ENCODE measurements at regions not wholly inside any gene's neighbourhood (a gene's known extent, or its start where the extent isn't known, plus 50 kb on each side); places are given as distances from the start of the nearest gene placed in this dataset.

DNA sequence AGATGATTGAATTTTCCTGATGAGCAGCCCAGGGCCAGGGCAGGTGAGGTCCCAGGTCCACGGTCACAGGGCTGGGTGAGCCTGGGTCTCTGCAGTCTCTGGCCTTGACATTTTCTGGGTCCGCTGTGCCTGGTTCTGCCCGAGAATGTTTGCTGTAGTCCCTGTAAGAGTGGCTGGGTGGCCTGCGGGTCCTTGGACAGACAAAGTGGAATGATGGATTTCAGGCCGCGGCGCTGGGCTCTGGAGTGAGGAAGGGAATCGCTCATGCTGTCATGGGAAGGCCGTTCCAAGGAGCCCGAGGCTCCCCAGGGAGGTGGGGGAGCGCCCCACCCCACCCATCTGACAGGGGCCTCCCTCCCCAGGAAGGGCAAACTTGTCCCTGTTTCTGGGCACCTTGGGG, 153.5 kb upstream of the CIBAR2 start:
- H3K9me3 ChIP-seq (ENCODE audit: low read depth, low read length): no peaks in the 10 kb centered on the region
- H3K9ac ChIP-seq (ENCODE audit: insufficient read length): no peak overlapping the region
- no peak for DNase-seq (ENCODE audit: low read depth, low spot score)
- H3K27ac ChIP-seq: no peak overlapping the region
- no peaks in the 10 kb centered on the region for H3K36me3 ChIP-seq (ENCODE audit: insufficient read depth, low read length)
- no peak for TF ChIP-seq EZH2 (IDR thresholded peaks at IDR 0.05)
- no peak for TF ChIP-seq POLR2AphosphoS5 (IDR thresholded peaks at IDR 0.05; ENCODE audit: borderline replicate concordance, low read depth, low read length)
- TF ChIP-seq FOXP2 (optimal IDR thresholded peaks at IDR 0.05; ENCODE audit: control extremely low read depth, extremely low read length, insufficient read depth): no peak
- no peak overlapping the region for H3K4me3 ChIP-seq

- H3K9me3 ChIP-seq (ENCODE audit: low read depth, low read length): no peaks in the 10 kb centered on the region
- H3K27ac ChIP-seq: no peak overlapping the region
- no peaks in the 10 kb centered on the region for H3K36me3 ChIP-seq (ENCODE audit: insufficient read depth, low read length)
- no peak for TF ChIP-seq POLR2AphosphoS5 (IDR thresholded peaks at IDR 0.05; ENCODE audit: borderline replicate concordance, low read depth, low read length)
- no peak for TF ChIP-seq EZH2 (IDR thresholded peaks at IDR 0.05)
- TF ChIP-seq FOXP2 (optimal IDR thresholded peaks at IDR 0.05; ENCODE audit: control extremely low read depth, extremely low read length, insufficient read depth): no peak
- DNase-seq (ENCODE audit: low read depth, low spot score): no peak
- no peak overlapping the region for H3K4me3 ChIP-seq
- H3K9ac ChIP-seq (ENCODE audit: insufficient read length): no peak overlapping the region
These were observed 154.6 kb upstream of the CIBAR2 start for GRCh38 chr16:85266857-85267256.

GRCh38 chr16:85267414-85267945, 155.2 kb upstream of the CIBAR2 start:
- no peak overlapping the region for H3K9ac ChIP-seq (ENCODE audit: insufficient read length)
- H3K36me3 ChIP-seq (ENCODE audit: insufficient read depth, low read length): no peaks in the 10 kb centered on the region
- no peak overlapping the region for H3K4me3 ChIP-seq
- no peak for DNase-seq (ENCODE audit: low read depth, low spot score)
- TF ChIP-seq POLR2AphosphoS5 (IDR thresholded peaks at IDR 0.05; ENCODE audit: borderline replicate concordance, low read depth, low read length) (no peak), EZH2 (IDR thresholded peaks at IDR 0.05) (no peak), FOXP2 (optimal IDR thresholded peaks at IDR 0.05; ENCODE audit: control extremely low read depth, extremely low read length, insufficient read depth) (no peak)
- no peak overlapping the region for H3K27ac ChIP-seq
- H3K9me3 ChIP-seq (ENCODE audit: low read depth, low read length): no peaks in the 10 kb centered on the region

DNA sequence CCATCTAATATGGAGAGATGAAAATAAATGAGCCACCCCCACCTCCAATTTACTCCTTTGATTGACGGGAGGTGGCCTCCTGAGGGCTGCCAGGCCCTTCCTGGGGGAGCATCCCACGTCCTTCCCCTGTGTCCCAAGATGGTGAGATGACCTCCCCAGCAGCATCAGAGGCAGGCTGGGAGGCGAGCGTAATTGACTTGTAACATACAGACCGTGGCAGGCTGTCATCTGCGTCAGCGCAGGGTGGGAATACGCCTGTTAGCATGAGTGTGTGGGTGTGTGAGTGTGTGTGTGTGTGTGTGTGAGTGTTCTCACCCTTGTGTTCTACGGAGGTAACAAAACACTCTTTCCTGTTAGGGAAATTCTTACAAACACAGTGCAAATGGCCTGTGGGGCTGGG, 156.9 kb upstream of the CIBAR2 start:
- no peak overlapping the region for H3K27ac ChIP-seq
- no peak overlapping the region for H3K4me3 ChIP-seq
- TF ChIP-seq FOXP2 (optimal IDR thresholded peaks at IDR 0.05; ENCODE audit: control extremely low read depth, extremely low read length, insufficient read depth) (no peak), POLR2AphosphoS5 (IDR thresholded peaks at IDR 0.05; ENCODE audit: borderline replicate concordance, low read depth, low read length) (no peak), EZH2 (IDR thresholded peaks at IDR 0.05) (no peak)
- no peak overlapping the region for H3K9ac ChIP-seq (ENCODE audit: insufficient read length)
- no peaks in the 10 kb centered on the region for H3K9me3 ChIP-seq (ENCODE audit: low read depth, low read length)
- DNase-seq (ENCODE audit: low read depth, low spot score): no peak
- no peaks in the 10 kb centered on the region for H3K36me3 ChIP-seq (ENCODE audit: insufficient read depth, low read length)

DNA sequence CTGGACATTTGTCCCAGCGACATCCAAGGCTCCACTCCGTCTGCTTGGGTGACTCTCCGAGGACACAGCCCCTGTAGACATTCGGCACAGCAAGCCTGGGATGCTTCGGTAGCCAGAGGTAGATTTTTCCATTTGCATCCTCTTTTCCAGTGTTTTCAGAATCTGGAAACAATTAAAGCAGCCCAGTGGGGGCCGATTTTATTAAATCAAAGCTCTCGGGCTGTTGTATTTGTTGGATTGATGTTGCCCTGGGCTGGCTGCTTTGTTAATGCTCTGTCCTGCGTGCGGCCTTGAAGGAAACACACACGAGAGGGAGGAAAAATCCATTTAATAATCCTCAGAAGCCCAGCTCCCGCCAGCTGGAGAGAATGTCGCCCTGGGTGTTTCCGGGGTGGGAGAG, 158.1 kb upstream of the CIBAR2 start:
- no peak for DNase-seq (ENCODE audit: low read depth, low spot score)
- no peaks in the 10 kb centered on the region for H3K9me3 ChIP-seq (ENCODE audit: low read depth, low read length)

GRCh38 chr16:85271198-85271597, 158.9 kb upstream of the CIBAR2 start:
- Histone ChIP-seq H3K9ac (ENCODE audit: insufficient read length) (no peak overlapping the region), H3K27ac (no peak overlapping the region), H3K4me3 (no peak overlapping the region), H3K9me3 (ENCODE audit: low read depth, low read length) (no peaks in the 10 kb centered on the region), H3K36me3 (ENCODE audit: insufficient read depth, low read length) (no peaks in the 10 kb centered on the region)
- DNase-seq (ENCODE audit: low read depth, low spot score): no peak
- TF ChIP-seq EZH2 (IDR thresholded peaks at IDR 0.05): no peak
- TF ChIP-seq FOXP2 (optimal IDR thresholded peaks at IDR 0.05; ENCODE audit: control extremely low read depth, extremely low read length, insufficient read depth): no peak
- no peak for TF ChIP-seq POLR2AphosphoS5 (IDR thresholded peaks at IDR 0.05; ENCODE audit: borderline replicate concordance, low read depth, low read length)

More for the DNA sequence above, 158.1 kb upstream of the CIBAR2 start:
- Histone ChIP-seq H3K36me3 (ENCODE audit: insufficient read depth, low read length) (no peaks in the 10 kb centered on the region), H3K27ac (no peak overlapping the region), H3K9ac (ENCODE audit: insufficient read length) (no peak overlapping the region), H3K4me3 (no peak overlapping the region)
- no peak for TF ChIP-seq POLR2AphosphoS5 (IDR thresholded peaks at IDR 0.05; ENCODE audit: borderline replicate concordance, low read depth, low read length)
- TF ChIP-seq EZH2 (IDR thresholded peaks at IDR 0.05): no peak
- no peak for TF ChIP-seq FOXP2 (optimal IDR thresholded peaks at IDR 0.05; ENCODE audit: control extremely low read depth, extremely low read length, insufficient read depth)

DNA sequence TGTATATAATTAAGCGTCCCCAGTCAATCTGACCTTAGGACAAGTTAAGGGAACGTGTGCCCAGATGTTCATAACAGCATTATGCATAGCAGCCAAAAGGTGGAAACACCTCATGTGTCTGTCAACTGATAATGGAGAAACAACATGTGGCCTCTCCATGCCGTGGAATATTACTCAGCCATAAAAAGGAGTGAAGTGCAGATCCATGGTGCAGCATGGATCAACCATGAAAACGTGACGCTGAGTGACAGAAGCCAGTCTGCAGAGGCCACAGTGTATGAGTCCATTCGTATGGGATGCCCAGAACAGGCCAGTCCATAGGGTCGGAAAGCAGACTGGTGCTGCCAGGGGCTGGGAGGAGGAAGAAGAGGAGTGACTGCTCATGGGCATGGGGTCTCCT, 161.0 kb upstream of the CIBAR2 start:
- no peaks in the 10 kb centered on the region for H3K36me3 ChIP-seq (ENCODE audit: insufficient read depth, low read length)
- no peak overlapping the region for H3K27ac ChIP-seq
- no peaks in the 10 kb centered on the region for H3K9me3 ChIP-seq (ENCODE audit: low read depth, low read length)
- no peak for DNase-seq (ENCODE audit: low read depth, low spot score)
- TF ChIP-seq POLR2AphosphoS5 (IDR thresholded peaks at IDR 0.05; ENCODE audit: borderline replicate concordance, low read depth, low read length): no peak
- no peak for TF ChIP-seq FOXP2 (optimal IDR thresholded peaks at IDR 0.05; ENCODE audit: control extremely low read depth, extremely low read length, insufficient read depth)
- TF ChIP-seq EZH2 (IDR thresholded peaks at IDR 0.05): no peak
- H3K9ac ChIP-seq (ENCODE audit: insufficient read length): no peak overlapping the region
- H3K4me3 ChIP-seq: no peak overlapping the region

- no peaks in the 10 kb centered on the region for H3K36me3 ChIP-seq (ENCODE audit: insufficient read depth, low read length)
- DNase-seq (ENCODE audit: low read depth, low spot score): no peak
- H3K4me3 ChIP-seq: no peak overlapping the region
- H3K27ac ChIP-seq: no peak overlapping the region
- TF ChIP-seq FOXP2 (optimal IDR thresholded peaks at IDR 0.05; ENCODE audit: control extremely low read depth, extremely low read length, insufficient read depth) (no peak), POLR2AphosphoS5 (IDR thresholded peaks at IDR 0.05; ENCODE audit: borderline replicate concordance, low read depth, low read length) (no peak), EZH2 (IDR thresholded peaks at IDR 0.05) (no peak)
- H3K9ac ChIP-seq (ENCODE audit: insufficient read length): no peak overlapping the region
- no peaks in the 10 kb centered on the region for H3K9me3 ChIP-seq (ENCODE audit: low read depth, low read length)
These were observed 162.2 kb upstream of the CIBAR2 start for GRCh38 chr16:85274501-85274900.

DNA sequence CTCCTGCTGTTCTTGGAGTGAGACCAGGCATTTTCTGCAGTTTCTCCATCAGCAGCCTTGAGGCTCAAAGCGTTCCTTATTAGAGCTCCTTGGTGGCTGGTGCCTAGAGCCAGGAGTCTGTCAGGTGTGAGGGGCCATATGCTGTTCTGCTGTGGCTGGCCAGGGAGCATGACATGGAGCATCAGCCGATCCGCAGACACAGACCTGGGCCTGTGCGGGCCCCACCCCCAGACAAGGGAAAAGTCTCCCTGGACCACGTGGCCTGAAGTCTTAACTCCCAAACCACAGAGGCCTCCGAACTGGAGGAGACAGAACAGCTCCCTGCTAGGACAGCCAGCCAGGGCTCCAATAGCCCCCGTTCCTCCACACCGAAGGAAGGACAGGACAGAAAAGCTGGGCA, 162.7 kb upstream of the CIBAR2 start:
- Histone ChIP-seq H3K9ac (ENCODE audit: insufficient read length) (no peak overlapping the region), H3K4me3 (no peak overlapping the region), H3K27ac (no peak overlapping the region), H3K9me3 (ENCODE audit: low read depth, low read length) (no peaks in the 10 kb centered on the region), H3K36me3 (ENCODE audit: insufficient read depth, low read length) (no peaks in the 10 kb centered on the region)
- TF ChIP-seq FOXP2 (optimal IDR thresholded peaks at IDR 0.05; ENCODE audit: control extremely low read depth, extremely low read length, insufficient read depth) (no peak), POLR2AphosphoS5 (IDR thresholded peaks at IDR 0.05; ENCODE audit: borderline replicate concordance, low read depth, low read length) (no peak), EZH2 (IDR thresholded peaks at IDR 0.05) (no peak)
- DNase-seq (ENCODE audit: low read depth, low spot score): no peak
